ENCODE measurements at regions not wholly inside any gene's neighbourhood (a gene's known extent, or its start where the extent isn't known, plus 50 kb on each side); places are given as distances from the start of the nearest gene placed in this dataset.

DNA sequence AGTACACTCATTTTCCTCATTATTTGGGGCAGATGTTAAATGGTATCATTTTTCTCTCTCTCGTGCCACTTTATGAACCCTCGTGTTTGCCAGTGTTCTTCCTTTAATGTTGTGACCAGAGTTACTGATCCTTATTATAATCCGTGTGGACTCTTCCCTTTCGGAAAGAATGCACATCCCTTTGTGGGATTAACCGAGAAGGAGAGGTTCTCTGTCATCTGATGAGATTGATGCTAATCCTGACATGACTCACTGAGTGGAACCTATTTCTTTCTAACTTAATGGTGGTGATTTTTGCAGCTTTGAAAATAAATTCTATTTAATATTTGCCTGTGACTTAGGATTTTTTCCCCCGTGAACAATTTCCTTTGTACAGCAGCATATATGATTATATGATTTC lies 300.0 kb upstream of the MAN1A1 start:
- no peak overlapping the region for H3K4me3 ChIP-seq (replicated peaks; ENCODE audit: low read depth, low read length)
- TF ChIP-seq, protein P1, sequence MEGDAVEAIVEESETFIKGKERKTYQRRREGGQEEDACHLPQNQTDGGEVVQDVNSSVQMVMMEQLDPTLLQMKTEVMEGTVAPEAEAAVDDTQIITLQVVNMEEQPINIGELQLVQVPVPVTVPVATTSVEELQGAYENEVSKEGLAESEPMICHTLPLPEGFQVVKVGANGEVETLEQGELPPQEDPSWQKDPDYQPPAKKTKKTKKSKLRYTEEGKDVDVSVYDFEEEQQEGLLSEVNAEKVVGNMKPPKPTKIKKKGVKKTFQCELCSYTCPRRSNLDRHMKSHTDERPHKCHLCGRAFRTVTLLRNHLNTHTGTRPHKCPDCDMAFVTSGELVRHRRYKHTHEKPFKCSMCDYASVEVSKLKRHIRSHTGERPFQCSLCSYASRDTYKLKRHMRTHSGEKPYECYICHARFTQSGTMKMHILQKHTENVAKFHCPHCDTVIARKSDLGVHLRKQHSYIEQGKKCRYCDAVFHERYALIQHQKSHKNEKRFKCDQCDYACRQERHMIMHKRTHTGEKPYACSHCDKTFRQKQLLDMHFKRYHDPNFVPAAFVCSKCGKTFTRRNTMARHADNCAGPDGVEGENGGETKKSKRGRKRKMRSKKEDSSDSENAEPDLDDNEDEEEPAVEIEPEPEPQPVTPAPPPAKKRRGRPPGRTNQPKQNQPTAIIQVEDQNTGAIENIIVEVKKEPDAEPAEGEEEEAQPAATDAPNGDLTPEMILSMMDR (IDR thresholded peaks at IDR 0.05; ENCODE audit: low read depth, low read length, missing control alignments), result no peak
- DNase-seq (ENCODE audit: extremely low read depth, low read depth), result no peak

DNA sequence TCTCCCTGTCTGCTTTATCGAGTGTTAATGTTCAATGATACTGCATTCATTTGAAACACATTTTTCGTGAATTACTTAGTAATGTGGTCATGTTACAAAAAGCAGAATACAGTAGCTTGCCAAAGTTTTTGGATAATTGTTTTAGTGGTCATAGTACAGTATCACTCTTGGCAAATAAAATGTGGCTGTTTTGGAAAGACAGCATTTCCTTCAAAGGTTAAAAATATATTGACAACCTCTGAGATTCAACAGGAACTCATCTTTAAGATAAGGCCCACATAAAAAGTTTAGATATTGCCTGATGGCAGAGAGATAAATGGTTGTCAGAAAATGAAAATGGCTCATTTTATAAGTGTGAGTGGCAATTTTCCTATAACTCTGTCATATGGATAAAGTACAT lies 297.7 kb upstream of the MAN1A1 start:
- H3K4me3 ChIP-seq (replicated peaks; ENCODE audit: low read depth, low read length), result no peak overlapping the region
- DNase-seq (ENCODE audit: extremely low read depth, low read depth), result no peak
- TF ChIP-seq, protein P1 (IDR thresholded peaks at IDR 0.05; ENCODE audit: low read depth, low read length, missing control alignments), result no peak

DNA sequence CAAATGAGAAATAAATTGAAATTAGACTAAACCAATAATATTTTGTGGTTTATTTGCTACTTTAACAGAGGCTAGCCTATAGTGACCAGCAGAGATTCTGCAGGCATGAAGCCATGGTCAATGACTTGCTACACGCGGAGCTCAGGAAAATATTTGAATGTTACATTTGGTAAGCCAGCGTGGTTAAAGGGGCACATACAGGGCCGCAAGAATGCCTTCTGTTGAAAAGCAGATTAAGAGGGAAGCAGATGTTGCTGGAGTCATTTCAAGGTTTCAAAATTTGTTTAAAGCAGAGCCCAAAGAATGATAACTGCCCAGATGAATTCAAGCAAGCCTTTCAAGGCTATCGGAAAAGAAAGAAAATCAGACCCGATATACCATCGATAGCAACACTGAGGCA lies 294.3 kb upstream of the MAN1A1 start:
- DNase-seq (ENCODE audit: extremely low read depth, low read depth), result no peak
- H3K4me3 ChIP-seq (replicated peaks; ENCODE audit: low read depth, low read length), result no peak overlapping the region
- TF ChIP-seq, protein P1 (IDR thresholded peaks at IDR 0.05; ENCODE audit: low read depth, low read length, missing control alignments), result no peak

DNA sequence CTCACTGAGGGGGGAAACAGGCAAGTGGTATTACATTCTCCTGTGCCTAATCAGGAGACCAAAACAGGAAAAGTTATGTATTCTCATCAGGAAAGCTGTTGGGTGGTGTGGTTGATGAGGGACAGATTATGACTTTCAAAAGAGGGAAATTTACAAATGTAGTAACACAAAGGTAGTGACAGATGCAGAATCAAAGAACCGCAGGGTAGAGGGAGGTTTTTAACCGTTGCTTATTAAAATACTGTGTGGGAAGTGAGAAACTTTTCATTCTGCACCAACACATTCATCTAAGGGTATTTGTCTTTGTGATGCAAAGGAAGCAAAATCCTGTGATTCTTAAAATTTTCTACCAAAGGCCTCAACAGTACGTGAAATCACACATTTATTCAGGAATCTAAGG lies 288.2 kb upstream of the MAN1A1 start:
- no peak overlapping the region for H3K4me3 ChIP-seq (replicated peaks; ENCODE audit: low read depth, low read length)
- TF ChIP-seq, protein P1 (IDR thresholded peaks at IDR 0.05; ENCODE audit: low read depth, low read length, missing control alignments), result no peak
- no peak for DNase-seq (ENCODE audit: extremely low read depth, low read depth)

DNA sequence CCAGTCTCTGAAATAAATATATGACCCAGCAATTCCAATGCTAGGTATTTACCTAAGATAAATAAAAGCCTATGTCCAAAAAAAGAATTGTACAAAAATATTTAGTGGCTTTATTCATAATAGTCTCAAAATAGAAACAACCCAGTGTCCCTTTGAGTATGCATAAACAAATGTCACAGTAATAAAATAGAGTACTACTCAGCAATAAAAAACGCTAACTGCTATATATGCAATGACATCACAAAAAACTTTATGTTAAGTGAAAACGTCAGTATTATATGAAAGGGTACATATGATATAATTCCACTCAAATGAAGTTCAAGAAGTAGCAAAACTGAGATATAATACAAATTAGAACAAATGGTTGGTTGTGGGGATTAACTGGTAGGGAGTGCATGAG lies 286.5 kb upstream of the MAN1A1 start:
- TF ChIP-seq, protein P1 (IDR thresholded peaks at IDR 0.05; ENCODE audit: low read depth, low read length, missing control alignments), result no peak
- no peak for DNase-seq (ENCODE audit: extremely low read depth, low read depth)
- no peak overlapping the region for H3K4me3 ChIP-seq (replicated peaks; ENCODE audit: low read depth, low read length)

DNA sequence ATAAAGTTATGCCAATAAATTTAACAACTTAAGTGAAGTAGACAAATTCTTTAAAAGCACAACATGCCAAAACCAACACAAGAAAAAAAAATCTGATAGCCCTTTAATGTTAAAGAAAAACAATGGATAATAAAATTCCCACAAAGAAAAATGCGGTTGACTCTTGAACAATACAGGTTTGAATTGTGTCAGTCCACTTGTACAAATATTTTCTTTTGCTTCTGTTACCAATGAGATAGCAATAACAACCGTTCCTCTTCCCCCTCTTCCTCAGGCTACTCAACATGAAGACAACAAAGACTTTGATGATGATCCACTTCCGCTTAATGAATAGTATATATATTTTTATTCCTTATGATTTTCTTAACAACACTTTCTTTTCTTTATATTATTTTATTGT lies 283.9 kb upstream of the MAN1A1 start:
- no peak overlapping the region for H3K4me3 ChIP-seq (replicated peaks; ENCODE audit: low read depth, low read length)
- TF ChIP-seq, protein P1 (IDR thresholded peaks at IDR 0.05; ENCODE audit: low read depth, low read length, missing control alignments), result no peak
- DNase-seq (ENCODE audit: extremely low read depth, low read depth), result no peak

DNA sequence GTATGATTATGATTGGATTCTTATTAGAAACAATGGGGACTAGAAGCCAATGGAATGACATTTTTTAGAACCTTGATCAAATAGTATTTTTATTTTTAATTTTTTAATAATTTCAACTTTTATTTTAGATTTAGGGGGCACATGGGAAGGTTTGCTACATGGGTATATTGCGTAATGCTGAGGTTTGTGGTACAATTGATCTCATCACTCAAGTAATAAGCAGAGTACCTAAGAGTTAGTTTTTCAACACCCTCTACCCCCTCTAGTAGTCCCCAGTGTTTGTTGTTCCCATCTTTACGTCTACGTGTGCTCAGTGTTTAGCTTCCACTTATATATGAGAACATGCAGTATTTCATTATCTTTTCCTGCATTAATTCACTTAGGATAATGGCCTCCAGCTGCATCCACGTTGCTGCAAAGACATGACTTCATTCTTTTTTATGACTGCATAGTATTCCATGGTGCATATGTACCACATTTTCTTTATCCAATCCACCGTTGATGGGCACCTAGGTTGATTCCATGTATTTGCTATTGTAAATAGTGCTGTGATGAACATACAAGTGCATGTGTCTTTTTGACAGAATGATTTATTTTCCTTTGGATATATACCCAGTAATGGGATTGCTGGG lies 281.1 kb upstream of the MAN1A1 start:
- H3K4me3 ChIP-seq (replicated peaks; ENCODE audit: low read depth, low read length), result no peak overlapping the region
- DNase-seq (ENCODE audit: extremely low read depth, low read depth), result no peak
- TF ChIP-seq, protein P1 (IDR thresholded peaks at IDR 0.05; ENCODE audit: low read depth, low read length, missing control alignments), result no peak
